BE2C (cell line): ENCODE measurements at regions not wholly inside any gene's neighbourhood (a gene's known extent, or its start where the extent isn't known, plus 50 kb on each side); places are given as distances from the start of the nearest gene placed in this dataset.
A peak's percentile ranks its signal among the peaks of the same experiment; 100 is the strongest.

Experiments
- DNase-seq: peaks from one replicate; pipeline ENCODE4 v3.0.0-alpha.2; 2020
- H3K27me3 ChIP-seq: fragments of 250-450 bp; sonication (Bioruptor Pico); 2 replicates; pipeline ENCODE4 v1.5.1; 2020; ENCODE audit warnings: mild to moderate bottlenecking
- H3K36me3 ChIP-seq: fragments of 250-450 bp; sonication (Bioruptor Pico); 2 replicates; pipeline ENCODE4 v1.5.1; 2020; ENCODE audit warnings: mild to moderate bottlenecking
- H3K4me1 ChIP-seq: fragments of 250-450 bp; sonication (Bioruptor Pico); 2 replicates; pipeline ENCODE4 v1.5.1; 2020
- H3K4me3 ChIP-seq: 2 replicates; pipeline ENCODE4 v1.5.1; 2011; ENCODE audit warnings: low read depth, low read length
- H3K9me3 ChIP-seq: fragments of 250-450 bp; sonication (Bioruptor Pico); 2 replicates; pipeline ENCODE4 v1.5.1; 2020
- TF ChIP-seq, protein P1 (sequence below): IDR thresholded peaks from 2 replicates; pipeline ENCODE4 v1.5.1; 2012; ENCODE audit warnings: mild to moderate bottlenecking, low read depth, low read length

DNA sequence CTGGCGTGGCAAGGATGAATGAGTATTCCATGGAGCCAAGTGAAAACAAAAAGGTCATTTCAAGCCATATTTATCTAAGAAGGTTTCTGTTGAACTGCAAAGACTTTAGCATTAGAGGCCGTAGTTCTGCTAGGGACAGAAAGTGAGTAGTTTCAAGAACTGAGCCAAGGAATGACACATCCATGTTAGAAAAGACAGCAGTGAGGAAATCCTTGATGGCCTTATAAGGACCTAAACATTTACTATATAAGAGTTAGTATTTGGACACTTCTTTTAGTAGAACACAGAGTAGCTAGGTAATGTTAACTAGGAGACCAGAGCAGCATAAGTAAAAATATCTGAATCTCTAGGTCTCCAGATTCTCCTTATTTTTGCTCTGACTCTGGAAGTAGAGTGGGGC lies 329.8 kb upstream of the SEMA3D start:
- Histone ChIP-seq H3K4me1 (peaks cover 3% of the 10 kb centered on the region), H3K4me3 (no peak overlapping the region), H3K36me3 (no peaks in the 10 kb centered on the region), H3K9me3 (no peaks in the 10 kb centered on the region), H3K27me3 (no peaks in the 10 kb centered on the region)
- DNase-seq, result no peak
- TF ChIP-seq, protein P1, sequence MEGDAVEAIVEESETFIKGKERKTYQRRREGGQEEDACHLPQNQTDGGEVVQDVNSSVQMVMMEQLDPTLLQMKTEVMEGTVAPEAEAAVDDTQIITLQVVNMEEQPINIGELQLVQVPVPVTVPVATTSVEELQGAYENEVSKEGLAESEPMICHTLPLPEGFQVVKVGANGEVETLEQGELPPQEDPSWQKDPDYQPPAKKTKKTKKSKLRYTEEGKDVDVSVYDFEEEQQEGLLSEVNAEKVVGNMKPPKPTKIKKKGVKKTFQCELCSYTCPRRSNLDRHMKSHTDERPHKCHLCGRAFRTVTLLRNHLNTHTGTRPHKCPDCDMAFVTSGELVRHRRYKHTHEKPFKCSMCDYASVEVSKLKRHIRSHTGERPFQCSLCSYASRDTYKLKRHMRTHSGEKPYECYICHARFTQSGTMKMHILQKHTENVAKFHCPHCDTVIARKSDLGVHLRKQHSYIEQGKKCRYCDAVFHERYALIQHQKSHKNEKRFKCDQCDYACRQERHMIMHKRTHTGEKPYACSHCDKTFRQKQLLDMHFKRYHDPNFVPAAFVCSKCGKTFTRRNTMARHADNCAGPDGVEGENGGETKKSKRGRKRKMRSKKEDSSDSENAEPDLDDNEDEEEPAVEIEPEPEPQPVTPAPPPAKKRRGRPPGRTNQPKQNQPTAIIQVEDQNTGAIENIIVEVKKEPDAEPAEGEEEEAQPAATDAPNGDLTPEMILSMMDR, result no peak

DNA sequence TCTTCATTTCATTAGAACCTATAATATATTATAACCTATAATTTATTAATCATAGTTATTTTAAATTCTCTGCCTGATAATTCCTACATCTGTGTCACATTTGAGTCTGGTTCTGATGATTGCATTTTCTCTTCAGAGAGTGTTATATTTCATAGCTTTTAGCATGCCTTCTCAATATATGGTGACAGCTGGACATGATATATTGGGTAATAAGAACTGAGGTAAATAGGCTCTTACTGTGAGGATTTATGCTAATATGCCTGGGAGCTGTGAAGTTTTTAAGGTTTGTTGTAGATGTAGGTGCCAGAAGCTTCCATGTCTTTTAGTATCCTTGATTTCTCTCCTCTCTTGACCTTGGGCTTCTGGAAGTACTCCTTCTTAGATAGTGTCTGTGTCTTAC lies 325.9 kb upstream of the SEMA3D start:
- TF ChIP-seq, protein P1, result no peak
- Histone ChIP-seq H3K4me1 (peaks cover 14% of the 10 kb centered on the region), H3K27me3 (no peaks in the 10 kb centered on the region), H3K9me3 (no peaks in the 10 kb centered on the region), H3K36me3 (no peaks in the 10 kb centered on the region), H3K4me3 (no peak overlapping the region)
- no peak for DNase-seq

GRCh38 chr7:85510287-85510686 lies 323.4 kb upstream of the SEMA3D start:
- TF ChIP-seq, protein P1, result no peak
- Histone ChIP-seq H3K36me3 (no peaks in the 10 kb centered on the region), H3K4me3 (no peak overlapping the region), H3K27me3 (no peaks in the 10 kb centered on the region), H3K9me3 (no peaks in the 10 kb centered on the region), H3K4me1 (peaks cover 14% of the 10 kb centered on the region)
- peak; percentile 13 for DNase-seq

- Histone ChIP-seq H3K4me3 (no peak overlapping the region), H3K27me3 (no peaks in the 10 kb centered on the region), H3K9me3 (no peaks in the 10 kb centered on the region), H3K4me1 (peaks cover 14% of the 10 kb centered on the region), H3K36me3 (no peaks in the 10 kb centered on the region)
- no peak for DNase-seq
- TF ChIP-seq, protein P1, result no peak
These were observed 322.6 kb upstream of the SEMA3D start for GRCh38 chr7:85509476-85509875.

- H3K4me1 ChIP-seq, result peaks cover 14% of the 10 kb centered on the region
- no peaks in the 10 kb centered on the region for H3K36me3 ChIP-seq
- H3K27me3 ChIP-seq, result no peaks in the 10 kb centered on the region
- TF ChIP-seq, protein P1, result no peak
- H3K4me3 ChIP-seq, result no peak overlapping the region
- no peaks in the 10 kb centered on the region for H3K9me3 ChIP-seq
- DNase-seq, result no peak
These were observed 322.0 kb upstream of the SEMA3D start for GRCh38 chr7:85508642-85509410.

DNA sequence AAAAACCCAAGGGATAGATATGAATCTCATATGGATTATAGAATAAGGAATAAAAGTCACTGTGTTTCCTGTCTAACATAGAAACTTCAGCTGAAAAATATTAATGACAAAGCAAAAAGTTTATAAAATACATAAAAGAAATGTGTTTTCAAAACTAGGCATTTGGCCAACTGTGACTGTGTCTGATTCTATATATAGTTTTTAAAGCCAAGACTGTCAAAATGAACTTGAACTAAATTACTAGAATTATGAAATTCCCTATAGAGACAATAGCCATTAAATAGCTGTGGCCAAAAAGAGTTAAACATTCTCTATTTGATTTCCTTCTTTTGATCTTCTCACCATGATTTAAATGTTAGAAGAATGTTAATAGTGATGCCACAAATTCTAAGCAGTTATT lies 311.2 kb upstream of the SEMA3D start:
- Histone ChIP-seq H3K4me3 (no peak overlapping the region), H3K9me3 (no peaks in the 10 kb centered on the region), H3K4me1 (no peaks in the 10 kb centered on the region), H3K27me3 (no peaks in the 10 kb centered on the region), H3K36me3 (no peaks in the 10 kb centered on the region)
- TF ChIP-seq, protein P1, result no peak
- DNase-seq, result no peak
